Activated T-cell treated with anti-CD3 and anti-CD28 coated beads, Interleukin-2, amount 50 U/mL, for 72 hours (primary cell): ENCODE measurements at regions not wholly inside any gene's neighbourhood (a gene's known extent, or its start where the extent isn't known, plus 50 kb on each side); places are given as distances from the start of the nearest gene placed in this dataset.
A peak's percentile ranks its signal among the peaks of the same experiment; 100 is the strongest.
"Not testable (repeated sequence)": the region's sequence is repeated elsewhere in the genome, so short reads cannot be mapped to it uniquely, and the experiment has no call there.

Experiments used
- ATAC-seq, 2 donors: fragments of 150-1000 bp; cut with Tn5 transposase; replicated peaks in 1 of 2; 2 replicates each; pipeline ENCODE4 v1.10.0; 2021; ENCODE audit warnings: moderate library complexity in 2 of 2, mild to moderate bottlenecking in 1 of 2
- DNase-seq, 2 donors: peaks; one replicate each; pipeline ENCODE4 v3.0.0; 2021 to 2022; ENCODE audit warnings: mixed read lengths in 1 of 2
- H3K27ac Mint-ChIP-seq: one replicate; pipeline ENCODE4 v1.8.0; 2022; ENCODE audit warnings: mild to moderate bottlenecking, moderate library complexity, mixed read lengths
- H3K27me3 Mint-ChIP-seq: one replicate; pipeline ENCODE4 v1.8.0; 2022; ENCODE audit warnings: low read depth, mixed read lengths
- H3K36me3 Mint-ChIP-seq, 2 donors: one replicate each; pipeline ENCODE4 v1.8.0; 2022; ENCODE audit warnings: mixed read lengths in 2 of 2, mild to moderate bottlenecking in 1 of 2; ENCODE audit not compliant: insufficient read depth in 2 of 2
- H3K4me1 Mint-ChIP-seq: one replicate; pipeline ENCODE4 v1.8.0; 2022; ENCODE audit warnings: low read depth, mixed read lengths
- H3K4me3 Mint-ChIP-seq, 2 donors: one replicate each; pipeline ENCODE4 v1.8.0; 2022; ENCODE audit warnings: mild to moderate bottlenecking in 2 of 2, mixed read lengths in 2 of 2, moderate library complexity in 2 of 2
- H3K9me3 Mint-ChIP-seq, 2 donors: one replicate each; pipeline ENCODE4 v1.8.0; 2022; ENCODE audit warnings: mixed read lengths in 2 of 2

GRCh38 chr6:27187231-27188060 lies 60.1 kb upstream of the PRSS16 start:
- Mint-ChIP-seq H3K4me3 (peak overlapping the region; percentile 81 to 97), H3K27ac (no peak overlapping the region), H3K36me3 (no peaks in the 10 kb centered on the region), H3K27me3 (peaks cover 12% of the 10 kb centered on the region), H3K4me1 (peaks cover 13% of the 10 kb centered on the region), H3K9me3 (no peaks in the 10 kb centered on the region)
- no peak for ATAC-seq
- DNase-seq = no peak

DNA sequence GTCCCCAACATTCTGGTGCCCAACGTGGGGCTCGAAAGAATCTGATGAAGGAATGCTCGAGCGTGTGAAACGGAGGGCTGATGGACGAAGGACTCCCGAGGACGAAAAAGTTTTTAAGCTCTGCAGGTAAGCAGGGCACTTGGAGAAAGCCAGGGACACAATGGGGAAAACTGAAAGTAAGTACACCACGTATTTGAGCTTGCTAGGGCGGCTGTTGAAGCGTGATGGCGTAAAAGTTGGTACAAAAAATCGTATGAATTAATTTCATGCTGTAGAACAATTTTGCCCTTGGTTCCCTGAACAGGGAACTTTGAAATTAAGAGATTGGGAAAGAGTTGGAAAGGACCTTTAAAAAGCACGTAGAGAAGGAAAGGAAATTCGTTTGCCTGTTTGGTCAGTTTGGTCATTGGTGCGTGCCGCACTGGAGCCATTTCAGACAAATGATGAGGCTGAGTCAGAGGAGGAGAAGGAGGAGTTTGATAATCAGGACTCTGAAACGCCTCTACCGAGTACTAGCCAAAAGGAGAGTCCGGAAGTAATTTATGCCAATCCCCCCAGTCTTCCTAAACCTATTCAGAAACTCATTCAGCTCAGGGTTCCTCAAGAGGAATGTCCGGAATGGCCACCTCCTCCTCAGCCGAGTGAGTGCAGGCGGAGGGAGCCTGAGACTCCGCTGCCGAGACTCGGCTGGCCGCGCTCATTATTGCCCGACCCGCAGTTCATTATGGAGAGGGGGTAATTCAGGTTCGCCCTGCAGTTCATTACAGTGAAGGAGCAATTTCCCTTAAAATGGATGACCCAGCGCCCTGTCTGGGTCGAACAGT lies 59.2 kb upstream of the PRSS16 start:
- Mint-ChIP-seq H3K4me3 (peak overlapping the region; percentile 81 to 97), H3K9me3 (no peaks in the 10 kb centered on the region), H3K36me3 (no peaks in the 10 kb centered on the region), H3K4me1 (peaks cover 13% of the 10 kb centered on the region), H3K27ac (peak overlapping the region; percentile 67), H3K27me3 (peaks cover 7% of the 10 kb centered on the region)
- peak; percentile 88 to 92 for ATAC-seq
- peak; percentile 30 to 42 for DNase-seq

DNA sequence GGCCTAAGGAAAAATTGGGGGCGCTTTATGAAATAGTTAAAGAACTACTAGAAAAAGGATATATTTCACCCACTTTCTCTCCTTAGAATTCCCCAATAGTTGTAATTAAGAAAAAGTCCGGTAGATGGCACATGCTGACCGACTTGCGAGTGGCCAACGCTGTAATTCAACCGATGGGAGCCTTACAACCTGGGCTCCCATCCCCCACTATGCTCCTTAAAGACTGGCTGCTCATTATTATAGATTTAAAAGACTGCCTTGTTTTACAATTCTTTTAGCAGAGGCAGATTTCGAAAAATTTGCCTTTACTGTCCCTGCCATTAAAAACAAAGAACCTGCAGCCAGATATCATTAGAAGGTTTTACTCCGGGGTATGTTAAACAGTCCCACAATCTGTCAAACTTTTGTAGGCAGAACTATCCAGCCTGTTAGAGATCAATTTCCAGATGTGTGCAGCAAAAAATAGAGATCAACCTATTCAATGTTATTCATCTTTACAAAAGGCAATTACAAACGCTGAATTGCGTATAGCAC lies 58.5 kb upstream of the PRSS16 start:
- H3K9me3 Mint-ChIP-seq = no peaks in the 10 kb centered on the region
- H3K36me3 Mint-ChIP-seq = no peaks in the 10 kb centered on the region
- ATAC-seq (peak; percentile 83 to 84), DNase-seq (peak; percentile 47 to 58)
- peak overlapping the region; percentile 81 to 97 for H3K4me3 Mint-ChIP-seq
- H3K27ac Mint-ChIP-seq = peak overlapping the region; percentile 67
- peaks cover 7% of the 10 kb centered on the region for H3K27me3 Mint-ChIP-seq
- peaks cover 13% of the 10 kb centered on the region for H3K4me1 Mint-ChIP-seq

GRCh38 chr6:27190126-27190525 lies 57.4 kb upstream of the PRSS16 start:
- Mint-ChIP-seq H3K36me3 (no peaks in the 10 kb centered on the region), H3K27me3 (peaks cover 7% of the 10 kb centered on the region), H3K4me3 (no peak overlapping the region), H3K27ac (no peak overlapping the region), H3K9me3 (no peaks in the 10 kb centered on the region), H3K4me1 (peaks cover 13% of the 10 kb centered on the region)
- DNase-seq (no peak), ATAC-seq (no peak)

DNA sequence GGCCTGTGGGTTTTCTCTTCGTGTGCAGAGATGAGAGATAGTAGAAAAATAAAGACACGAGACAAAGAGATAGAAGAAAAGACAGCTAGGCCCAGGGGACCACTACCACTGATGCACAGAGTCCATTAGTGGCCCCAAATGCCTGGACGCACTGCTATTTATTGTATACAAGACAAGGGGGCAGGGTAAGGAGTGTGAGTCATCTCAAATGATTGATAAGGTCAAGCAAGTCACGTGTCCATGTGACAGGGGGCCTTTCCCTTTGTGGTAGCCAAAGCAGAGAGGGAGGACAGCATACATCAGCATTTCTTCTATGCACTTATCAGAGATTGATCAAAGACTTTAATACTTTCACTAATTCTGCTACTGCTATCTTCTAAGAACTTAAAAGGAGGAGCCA lies 53.0 kb upstream of the PRSS16 start:
- H3K9me3 Mint-ChIP-seq, H3K4me3 Mint-ChIP-seq, H3K4me1 Mint-ChIP-seq, H3K36me3 Mint-ChIP-seq, H3K27ac Mint-ChIP-seq, ATAC-seq, H3K27me3 Mint-ChIP-seq, DNase-seq: not testable (repeated sequence)

DNA sequence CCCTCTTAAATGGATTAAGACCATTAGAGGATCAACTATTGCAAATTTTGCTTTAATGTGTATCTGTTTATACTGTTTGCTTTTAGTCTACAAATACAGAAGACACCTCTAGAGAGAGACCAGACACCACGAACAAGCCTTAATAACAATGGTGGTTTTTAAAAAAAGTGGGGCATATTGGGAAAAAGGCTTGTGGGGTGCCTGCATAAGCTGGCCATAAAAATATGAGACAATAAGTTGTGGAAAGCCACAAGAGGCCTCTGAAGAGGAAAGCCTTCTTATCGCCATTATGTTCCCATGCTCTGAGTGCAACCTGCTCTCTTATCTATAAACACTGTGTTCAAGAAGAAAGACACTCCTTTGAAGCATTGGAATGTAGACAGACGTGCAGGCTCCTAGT lies 52.0 kb upstream of the PRSS16 start:
- DNase-seq, H3K27ac Mint-ChIP-seq, H3K9me3 Mint-ChIP-seq, H3K4me1 Mint-ChIP-seq, H3K36me3 Mint-ChIP-seq, H3K27me3 Mint-ChIP-seq, H3K4me3 Mint-ChIP-seq, ATAC-seq: not testable (repeated sequence)
